H1 (cell line): ENCODE measurements at regions not wholly inside any gene's neighbourhood (a gene's known extent, or its start where the extent isn't known, plus 50 kb on each side); places are given as distances from the start of the nearest gene placed in this dataset.

Experiments
- CTCF ChIA-PET: fragments of 300-600 bp; sonication (Branson Sonifier 250); formaldehyde crosslinking; loops from one replicate; lab custom pipeline; 2021; ENCODE audit not compliant: partially characterized antibody; lab: Charles Lee
- POLR2A ChIA-PET: fragments of 300-600 bp; sonication (Branson Sonifier 250); formaldehyde crosslinking; loops from one replicate; lab custom pipeline; 2021; ENCODE audit warnings: inconsistent platforms; ENCODE audit not compliant: partially characterized antibody; lab: Charles Lee
- DNase-seq, 2 experiments: peaks; one replicate each; pipeline versions ENCODE4 v3.0.0 to v3.0.0-alpha.2; 2010 to 2022; ENCODE audit warnings: low spot score in 2 of 2, low read depth in 1 of 2, mixed read lengths in 1 of 2
- FAIRE-seq: peaks from 2 replicates; lab custom pipeline; 2011; peaks lifted over from hg19 to GRCh38; lab: Jason Lieb, UNC
- H2AFZ ChIP-seq: 2 replicates; pipeline ENCODE4 v1.8.1; 2012; ENCODE audit warnings: low read length, inconsistent platforms
- H2AK5ac ChIP-seq: 2 replicates; pipeline ENCODE4 v1.6.1; 2013; ENCODE audit warnings: low read depth, low read length
- H2BK120ac ChIP-seq: replicated peaks from 2 replicates; pipeline ENCODE3; 2013; ENCODE audit warnings: low read depth, low read length, inconsistent platforms
- H2BK12ac ChIP-seq: 2 replicates; pipeline ENCODE4 v1.6.1; 2013; ENCODE audit warnings: low read depth, low read length
- H2BK15ac ChIP-seq: 2 replicates; pipeline ENCODE4 v1.6.1; 2013; ENCODE audit warnings: low read length
- H2BK20ac ChIP-seq: 2 replicates; pipeline ENCODE4 v1.6.1; 2013; ENCODE audit warnings: low read length
- H2BK5ac ChIP-seq: 2 replicates; pipeline ENCODE4 v1.6.1; 2013; ENCODE audit warnings: low read depth, low read length
- H3K14ac ChIP-seq: 2 replicates; pipeline ENCODE4 v1.6.1; 2013; ENCODE audit warnings: inconsistent platforms; ENCODE audit not compliant: insufficient read length
- H3K18ac ChIP-seq: 2 replicates; pipeline ENCODE4 v1.6.1; 2013; ENCODE audit warnings: low read length; ENCODE audit errors: extremely low read depth
- H3K23ac ChIP-seq: 2 replicates; pipeline ENCODE4 v1.6.1; 2013; ENCODE audit warnings: inconsistent platforms; ENCODE audit not compliant: insufficient read length
- H3K23me2 ChIP-seq: 2 replicates; pipeline ENCODE4 v1.6.1; 2013; ENCODE audit warnings: low read depth, low read length
- H3K27ac ChIP-seq: 2 replicates; pipeline ENCODE4 v1.6.1; 2011; ENCODE audit warnings: low read depth, low read length, inconsistent platforms
- H3K27me3 ChIP-seq, 4 experiments: replicated peaks in 1 of 4; 1 replicate in 1 of 4; 2 replicates in 3 of 4; pipeline versions ENCODE4 v1.6.1 to v1.8.1; 2011 to 2013; ENCODE audit warnings: low read length in 3 of 4, mild to moderate bottlenecking in 3 of 4, inconsistent platforms in 2 of 4, mixed read lengths in 2 of 4, moderate library complexity in 1 of 4; ENCODE audit not compliant: control insufficient read depth in 3 of 4, insufficient read depth in 3 of 4; ENCODE audit errors: extremely low read depth in 1 of 4
- H3K36me3 ChIP-seq, 4 experiments: 2 replicates each; pipeline versions ENCODE4 v1.6.1 to v1.8.1; 2011 to 2013; ENCODE audit warnings: mild to moderate bottlenecking in 4 of 4, low read length in 3 of 4, moderate library complexity in 2 of 4, control low read depth in 1 of 4, inconsistent platforms in 1 of 4; ENCODE audit not compliant: insufficient read depth in 4 of 4, control insufficient read depth in 2 of 4
- H3K4ac ChIP-seq: replicated peaks from 2 replicates; pipeline ENCODE3; 2013; ENCODE audit warnings: low read length, low read depth, mixed read lengths, inconsistent platforms; ENCODE audit not compliant: insufficient read length
- H3K4me1 ChIP-seq, 4 experiments: replicated peaks in 1 of 4; 1 replicate in 1 of 4; 2 replicates in 3 of 4; pipeline versions ENCODE4 v1.6.1 to v1.8.1; 2011 to 2013; ENCODE audit warnings: low read length in 3 of 4, inconsistent platforms in 2 of 4, mixed read lengths in 1 of 4; ENCODE audit not compliant: insufficient read depth in 4 of 4, control insufficient read depth in 3 of 4
- H3K4me2 ChIP-seq, 2 experiments: 2 replicates each; pipeline versions ENCODE4 v1.6.1 to v1.8.1; 2011 to 2013; ENCODE audit warnings: low read depth in 2 of 2, low read length in 2 of 2, control low read depth in 1 of 2, inconsistent platforms in 1 of 2, mild to moderate bottlenecking in 1 of 2; ENCODE audit not compliant: insufficient read depth in 1 of 2
- H3K4me3 ChIP-seq, 4 experiments: fragments of 200-600, 300-600 bp in 1 of 4; sonication (generic), shearing (Covaris generic), sonication (Bioruptor Twin) in 1 of 4; 2 replicates each; pipeline versions ENCODE4 v1.5.1 to v1.8.1; 2011 to 2016; ENCODE audit warnings: low read length in 4 of 4, low read depth in 3 of 4, control low read depth in 2 of 4, inconsistent platforms in 2 of 4, mild to moderate bottlenecking in 2 of 4, mixed read lengths in 1 of 4, moderate library complexity in 1 of 4; ENCODE audit not compliant: insufficient read depth in 2 of 4; ENCODE audit errors: extremely low read depth in 1 of 4
- H3K56ac ChIP-seq: replicated peaks from 2 replicates; pipeline ENCODE3; 2013; ENCODE audit warnings: low read depth, mild to moderate bottlenecking, mixed read lengths, low read length, inconsistent platforms; ENCODE audit not compliant: insufficient read length
- H3K79me1 ChIP-seq: 2 replicates; pipeline ENCODE4 v1.6.1; 2013; ENCODE audit warnings: low read depth, low read length, control low read depth
- H3K79me2 ChIP-seq, 2 experiments: 2 replicates each; pipeline versions ENCODE4 v1.6.1 to v1.8.1; 2012 to 2013; ENCODE audit warnings: low read length in 2 of 2, mild to moderate bottlenecking in 2 of 2, inconsistent platforms in 1 of 2; ENCODE audit not compliant: insufficient read depth in 2 of 2, control insufficient read depth in 1 of 2
- H3K9ac ChIP-seq, 4 experiments: replicated peaks in 1 of 4; 1 replicate in 1 of 4; 2 replicates in 3 of 4; pipeline versions ENCODE4 v1.6.1 to v1.8.1; 2011 to 2013; ENCODE audit warnings: low read depth in 3 of 4, low read length in 3 of 4, control low read depth in 2 of 4, mild to moderate bottlenecking in 2 of 4, moderate library complexity in 2 of 4, inconsistent platforms in 1 of 4; ENCODE audit errors: extremely low read depth in 1 of 4
- H3K9me3 ChIP-seq, 2 experiments: 2 replicates each; pipeline versions ENCODE4 v1.6.1 to v1.8.1; 2012 to 2013; ENCODE audit warnings: mild to moderate bottlenecking in 2 of 2, moderate library complexity in 2 of 2, control low read depth in 1 of 2, inconsistent platforms in 1 of 2, low read depth in 1 of 2, low read length in 1 of 2, mixed read lengths in 1 of 2; ENCODE audit not compliant: insufficient read depth in 2 of 2
- H4K20me1 ChIP-seq, 2 experiments: replicated peaks in 1 of 2; 2 replicates each; pipeline versions ENCODE3 to v1.8.1; 2011 to 2013; ENCODE audit warnings: inconsistent platforms in 2 of 2, low read length in 2 of 2, mild to moderate bottlenecking in 1 of 2; ENCODE audit not compliant: insufficient read depth in 2 of 2, control insufficient read depth in 1 of 2
- H4K5ac ChIP-seq: 2 replicates; pipeline ENCODE4 v1.6.1; 2013; ENCODE audit warnings: low read length, low read depth, mixed read lengths, inconsistent platforms; ENCODE audit not compliant: insufficient read length
- H4K8ac ChIP-seq: 2 replicates; pipeline ENCODE4 v1.8.0; 2013; ENCODE audit warnings: mild to moderate bottlenecking, moderate library complexity, low read length, inconsistent platforms; ENCODE audit not compliant: insufficient read depth; ENCODE audit errors: extremely low read depth
- H4K91ac ChIP-seq: replicated peaks from 2 replicates; pipeline ENCODE3; 2013; ENCODE audit warnings: low read length, mixed read lengths, inconsistent platforms; ENCODE audit not compliant: insufficient read length
- BACH1 ChIP-seq: IDR thresholded peaks from 2 replicates; pipeline ENCODE4 v1.6.1; 2012; ENCODE audit warnings: low read length, improper control_type of control experiment
- CEBPB ChIP-seq: IDR thresholded peaks from 2 replicates; pipeline ENCODE4 v1.6.1; 2012; ENCODE audit warnings: low read depth, low read length
- CREB1 ChIP-seq: IDR thresholded peaks from 2 replicates; pipeline ENCODE4 v1.6.1; 2012; ENCODE audit warnings: inconsistent platforms
- E2F6 ChIP-seq: IDR thresholded peaks from 2 replicates; pipeline ENCODE4 v1.6.1; 2012; ENCODE audit warnings: inconsistent platforms
- FOSL1 ChIP-seq: IDR thresholded peaks from 2 replicates; pipeline ENCODE4 v1.6.1; 2011; ENCODE audit warnings: mild to moderate bottlenecking, low read depth, low read length, moderate library complexity; ENCODE audit not compliant: insufficient read depth
- JUN ChIP-seq: IDR thresholded peaks from 2 replicates; pipeline ENCODE4 v1.6.1; 2011; ENCODE audit warnings: low read depth, mild to moderate bottlenecking, improper control_type of control experiment, low read length
- KDM4A ChIP-seq: IDR thresholded peaks from one replicate; pipeline ENCODE4 v1.7.1; 2012; ENCODE audit warnings: low read depth, mild to moderate bottlenecking, moderate library complexity, low read length, inconsistent platforms; ENCODE audit not compliant: severe bottlenecking
- TEAD4 ChIP-seq: IDR thresholded peaks from 2 replicates; pipeline ENCODE4 v1.6.1; 2012; ENCODE audit warnings: low read depth, low read length, inconsistent platforms, mixed read lengths
- YY1 ChIP-seq: IDR thresholded peaks from 2 replicates; pipeline ENCODE4 v1.6.1; 2011; ENCODE audit warnings: low read depth, mild to moderate bottlenecking, low read length
- WGBS, 2 experiments: shearing (Covaris generic) in 1 of 2; methylation state at CpG; one replicate each; pipeline versions ENCODE4 v1.1.6 to v1.1.7; 2013 to 2015; ENCODE audit warnings: low lambda C conversion rate in 2 of 2, mixed read lengths in 2 of 2, inconsistent platforms in 1 of 2, low coverage in 1 of 2, missing lambda C conversion rate in 1 of 2; ENCODE audit not compliant: insufficient replicate concordance in 2 of 2, insufficient coverage in 1 of 2, insufficient read length in 1 of 2; ENCODE audit errors: extremely low coverage in 1 of 2, missing lambda C conversion rate in 1 of 2; 5-methylcytosine and 5-hydroxymethylcytosine counted together

DNA sequence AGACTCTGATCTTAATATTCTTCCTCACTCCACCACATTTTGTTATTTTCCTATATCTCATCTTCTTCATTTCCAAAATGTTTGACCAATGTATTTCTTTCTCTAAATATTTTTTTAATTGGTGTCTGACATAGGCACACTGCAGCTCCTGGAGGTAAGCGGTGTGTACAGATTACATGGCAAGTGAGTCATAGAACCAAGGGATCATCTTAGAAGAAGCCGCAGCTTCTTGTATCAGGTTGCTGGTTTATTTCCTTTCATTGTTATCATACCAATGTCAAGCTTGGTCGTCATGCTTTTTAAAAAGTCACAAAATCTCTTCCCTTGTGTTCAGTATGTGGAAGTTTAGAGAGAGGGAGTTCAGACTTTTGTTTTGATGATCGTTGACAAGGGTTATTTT is 526.1 kb upstream of the CDH18 start:
- FAIRE-seq, result no peak
- TF ChIP-seq E2F6 (no peak), BACH1 (no peak), CREB1 (no peak), FOSL1 (no peak), TEAD4 (no peak), KDM4A (no peak), JUN (no peak), YY1 (no peak), CEBPB (no peak)
- Histone ChIP-seq H4K91ac (no peak overlapping the region), H3K23ac (no peak overlapping the region), H3K56ac (no peak overlapping the region), H3K14ac (no peak overlapping the region), H3K79me2 (no peaks in the 10 kb centered on the region), H4K8ac (no peak overlapping the region), H3K23me2 (no peaks in the 10 kb centered on the region), H3K9ac (no peak overlapping the region), H2BK15ac (no peak overlapping the region), H3K4ac (no peak overlapping the region), H2AFZ (no peak overlapping the region), H3K79me1 (no peaks in the 10 kb centered on the region), H3K18ac (no peak overlapping the region), H3K27me3 (peaks cover 0 to 1% (median 0%) of the 10 kb centered on the region in 4 experiments; a peak in 1 of 7 replicates), H4K20me1 (no peaks in the 10 kb centered on the region), H4K5ac (no peak overlapping the region), H3K4me3 (no peak overlapping the region), H2BK5ac (no peak overlapping the region), H2BK120ac (no peak overlapping the region), H3K4me2 (no peak overlapping the region), H3K36me3 (no peaks in the 10 kb centered on the region), H2BK12ac (no peak overlapping the region), H3K4me1 (no peaks in the 10 kb centered on the region), H2BK20ac (no peak overlapping the region), H3K27ac (no peak overlapping the region), H2AK5ac (no peak overlapping the region), H3K9me3 (no peaks in the 10 kb centered on the region)
- no peak for DNase-seq
- ChIA-PET POLR2A (no interaction called here), CTCF (interaction anchor here (0.6 kb wide), 1 partner anchor 1259 kb away, joined by 3 read pairs; no protein-coding TSS in a partner anchor)
- WGBS, 2 experiments, result 91% methylated on average over 4 of the region's 4 CpGs; no CpG with 5 or more reads in 1 of the 2 experiments
